ENCODE measurements at regions not wholly inside any gene's neighbourhood (a gene's known extent, or its start where the extent isn't known, plus 50 kb on each side); places are given as distances from the start of the nearest gene placed in this dataset.

DNA sequence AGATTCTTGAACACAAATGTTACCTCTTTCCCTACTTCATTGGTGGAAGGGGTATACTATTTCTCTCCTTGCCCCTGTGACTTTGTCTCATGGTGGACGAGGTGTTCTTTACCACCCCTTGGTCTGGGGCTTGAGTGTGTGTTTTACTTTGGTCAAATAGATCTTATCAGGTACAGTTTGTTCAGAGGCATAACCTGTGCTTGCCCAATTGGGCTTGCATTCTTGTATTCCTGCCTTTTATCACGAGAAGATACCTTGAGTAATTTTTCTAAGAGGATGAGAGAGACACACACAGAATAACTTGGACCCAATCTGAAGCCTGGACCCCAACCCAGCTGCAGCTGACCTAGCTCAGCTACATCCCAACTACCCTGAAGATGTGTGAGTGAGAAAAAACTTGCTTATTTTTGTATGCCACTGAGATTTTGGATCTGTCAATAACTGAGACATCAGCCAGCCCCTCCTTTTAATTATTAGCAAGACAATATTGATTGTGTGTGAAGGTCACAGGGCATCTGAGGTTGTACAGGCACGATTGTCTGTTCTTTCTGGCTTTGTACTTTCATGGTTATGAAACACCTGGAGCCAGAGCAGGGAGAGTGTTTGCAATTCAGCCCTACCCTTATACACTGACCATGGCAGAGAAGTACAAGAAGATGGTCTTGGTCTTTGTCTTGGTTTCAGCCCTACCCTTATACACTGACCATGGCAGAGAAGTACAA is 204.7 kb upstream of the SLC35B3 start:
- Histone ChIP-seq H4K20me1 (ENCODE audit: insufficient read depth, low read length) (no peaks in the 10 kb centered on the region), H3K27me3 (ENCODE audit: insufficient read depth, low read length) (no peaks in the 10 kb centered on the region), H3K36me3 (ENCODE audit: insufficient read depth, low read length) (no peaks in the 10 kb centered on the region), H3K4me1 (ENCODE audit: insufficient read depth, low read length) (no peaks in the 10 kb centered on the region), H2AFZ (ENCODE audit: low read depth, low read length) (no peak overlapping the region), H3K9ac (ENCODE audit: low read length) (no peak overlapping the region), H3K4me3 (ENCODE audit: insufficient read depth, low read depth, low read length) (no peak overlapping the region), H3K79me2 (ENCODE audit: insufficient read depth, low read length) (no peaks in the 10 kb centered on the region), H3K4me2 (ENCODE audit: low read length) (no peak overlapping the region), H3K9me3 (ENCODE audit: insufficient read depth, low read depth, low read length) (peaks cover 3% of the 10 kb centered on the region), H3K27ac (ENCODE audit: low read depth, low read length) (no peak overlapping the region)
- no peaks in the 10 kb centered on the region for H3K4me1 Mint-ChIP-seq (ENCODE audit: low read depth, unreplicated experiment)
- FAIRE-seq (no peak), DNase-seq (ENCODE audit: low read depth) (no peak)
- no peaks in the 10 kb centered on the region for H3K36me3 Mint-ChIP-seq (ENCODE audit: low read depth, unreplicated experiment)
- no peak for TF ChIP-seq EZH2 (IDR thresholded peaks at IDR 0.05; ENCODE audit: insufficient read depth, low read length)
- TF ChIP-seq, protein P1, sequence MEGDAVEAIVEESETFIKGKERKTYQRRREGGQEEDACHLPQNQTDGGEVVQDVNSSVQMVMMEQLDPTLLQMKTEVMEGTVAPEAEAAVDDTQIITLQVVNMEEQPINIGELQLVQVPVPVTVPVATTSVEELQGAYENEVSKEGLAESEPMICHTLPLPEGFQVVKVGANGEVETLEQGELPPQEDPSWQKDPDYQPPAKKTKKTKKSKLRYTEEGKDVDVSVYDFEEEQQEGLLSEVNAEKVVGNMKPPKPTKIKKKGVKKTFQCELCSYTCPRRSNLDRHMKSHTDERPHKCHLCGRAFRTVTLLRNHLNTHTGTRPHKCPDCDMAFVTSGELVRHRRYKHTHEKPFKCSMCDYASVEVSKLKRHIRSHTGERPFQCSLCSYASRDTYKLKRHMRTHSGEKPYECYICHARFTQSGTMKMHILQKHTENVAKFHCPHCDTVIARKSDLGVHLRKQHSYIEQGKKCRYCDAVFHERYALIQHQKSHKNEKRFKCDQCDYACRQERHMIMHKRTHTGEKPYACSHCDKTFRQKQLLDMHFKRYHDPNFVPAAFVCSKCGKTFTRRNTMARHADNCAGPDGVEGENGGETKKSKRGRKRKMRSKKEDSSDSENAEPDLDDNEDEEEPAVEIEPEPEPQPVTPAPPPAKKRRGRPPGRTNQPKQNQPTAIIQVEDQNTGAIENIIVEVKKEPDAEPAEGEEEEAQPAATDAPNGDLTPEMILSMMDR (IDR thresholded peaks at IDR 0.05; ENCODE audit: insufficient read depth, low read depth, low read length), result no peak
- H3K9me3 Mint-ChIP-seq (ENCODE audit: unreplicated experiment), result peaks cover 5% of the 10 kb centered on the region
- no peak overlapping the region for H3K4me3 Mint-ChIP-seq (ENCODE audit: unreplicated experiment)
- no peaks in the 10 kb centered on the region for H3K27me3 Mint-ChIP-seq (ENCODE audit: low read depth, unreplicated experiment)
- H3K27ac Mint-ChIP-seq (ENCODE audit: unreplicated experiment), result no peak overlapping the region

DNA sequence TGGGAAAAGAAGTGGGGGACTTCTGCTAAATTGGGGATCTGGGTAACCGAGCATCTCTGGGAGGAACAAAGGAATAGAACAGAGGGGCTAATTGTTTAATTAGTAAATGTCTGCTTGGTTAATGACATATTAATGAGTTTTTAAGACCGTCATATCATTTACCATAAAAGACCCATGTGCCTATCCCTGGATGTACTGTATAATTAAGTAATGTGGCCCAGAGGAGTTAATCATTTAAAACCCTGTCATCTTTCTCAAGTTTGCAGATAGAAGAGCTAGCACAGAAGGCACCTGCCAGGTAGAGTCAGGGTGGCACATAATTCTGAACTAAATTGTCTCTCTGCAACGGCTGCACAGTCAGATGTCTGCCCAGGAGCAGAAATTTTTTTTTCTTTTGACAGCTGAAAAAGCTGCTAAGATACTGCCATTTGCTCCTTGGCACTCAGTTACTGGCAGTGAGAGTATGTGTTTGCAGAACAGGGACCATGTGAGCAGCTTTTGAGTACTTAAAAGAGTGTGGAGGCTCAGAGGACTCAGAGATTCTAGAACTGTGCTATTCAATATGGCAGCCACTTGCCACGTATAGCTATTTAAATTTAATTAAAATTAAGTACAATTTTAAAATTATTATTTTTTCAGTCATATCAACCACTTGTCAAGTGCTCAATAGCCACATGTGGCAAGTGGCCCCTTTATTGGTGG is 202.7 kb upstream of the SLC35B3 start:
- no peak for DNase-seq (ENCODE audit: low read depth)
- no peak for TF ChIP-seq EZH2 (IDR thresholded peaks at IDR 0.05; ENCODE audit: insufficient read depth, low read length)

DNA sequence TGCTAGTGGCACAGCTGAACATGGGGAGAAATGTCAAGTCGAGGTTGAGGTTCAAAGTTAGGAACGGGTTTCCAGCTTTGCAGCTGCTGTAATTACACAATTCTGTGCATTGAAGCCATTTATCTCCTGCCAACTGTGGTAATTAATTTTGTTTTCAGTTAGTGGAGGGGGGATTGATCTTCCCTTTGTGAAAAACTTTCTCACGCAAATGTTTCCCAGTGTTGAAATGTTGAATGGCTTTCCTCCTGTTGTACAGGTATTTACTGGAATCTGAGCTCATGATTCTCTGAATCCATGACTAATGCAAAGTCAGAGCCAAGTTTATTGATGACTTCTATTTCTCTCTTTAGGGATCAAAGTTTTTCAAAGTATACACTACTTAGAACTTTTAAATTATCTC is 198.4 kb upstream of the SLC35B3 start:
- no peak for DNase-seq (ENCODE audit: low read depth)
- no peaks in the 10 kb centered on the region for H3K4me1 Mint-ChIP-seq (ENCODE audit: low read depth, unreplicated experiment)
- Histone ChIP-seq H2AFZ (ENCODE audit: low read depth, low read length) (no peak overlapping the region), H3K27me3 (ENCODE audit: insufficient read depth, low read length) (no peaks in the 10 kb centered on the region), H4K20me1 (ENCODE audit: insufficient read depth, low read length) (no peaks in the 10 kb centered on the region), H3K4me2 (ENCODE audit: low read length) (no peak overlapping the region), H3K9ac (ENCODE audit: low read length) (no peak overlapping the region), H3K27ac (ENCODE audit: low read depth, low read length) (no peak overlapping the region), H3K4me1 (ENCODE audit: insufficient read depth, low read length) (no peaks in the 10 kb centered on the region), H3K4me3 (ENCODE audit: insufficient read depth, low read depth, low read length) (no peak overlapping the region), H3K36me3 (ENCODE audit: insufficient read depth, low read length) (no peaks in the 10 kb centered on the region), H3K9me3 (ENCODE audit: insufficient read depth, low read depth, low read length) (no peaks in the 10 kb centered on the region), H3K79me2 (ENCODE audit: insufficient read depth, low read length) (no peaks in the 10 kb centered on the region)
- H3K4me3 Mint-ChIP-seq (ENCODE audit: unreplicated experiment), result no peak overlapping the region
- H3K36me3 Mint-ChIP-seq (ENCODE audit: low read depth, unreplicated experiment), result no peaks in the 10 kb centered on the region
- no peak for FAIRE-seq
- H3K27ac Mint-ChIP-seq (ENCODE audit: unreplicated experiment), result no peak overlapping the region
- H3K27me3 Mint-ChIP-seq (ENCODE audit: low read depth, unreplicated experiment), result no peaks in the 10 kb centered on the region
- H3K9me3 Mint-ChIP-seq (ENCODE audit: unreplicated experiment), result no peaks in the 10 kb centered on the region
- TF ChIP-seq EZH2 (IDR thresholded peaks at IDR 0.05; ENCODE audit: insufficient read depth, low read length), result no peak
- TF ChIP-seq, protein P1 (IDR thresholded peaks at IDR 0.05; ENCODE audit: insufficient read depth, low read depth, low read length), result no peak

More for the DNA sequence above, 202.7 kb upstream of the SLC35B3 start:
- Histone ChIP-seq H2AFZ (ENCODE audit: low read depth, low read length) (no peak overlapping the region), H3K9ac (ENCODE audit: low read length) (no peak overlapping the region), H4K20me1 (ENCODE audit: insufficient read depth, low read length) (no peaks in the 10 kb centered on the region), H3K4me1 (ENCODE audit: insufficient read depth, low read length) (no peaks in the 10 kb centered on the region), H3K9me3 (ENCODE audit: insufficient read depth, low read depth, low read length) (peaks cover 3% of the 10 kb centered on the region), H3K36me3 (ENCODE audit: insufficient read depth, low read length) (no peaks in the 10 kb centered on the region), H3K4me2 (ENCODE audit: low read length) (no peak overlapping the region), H3K79me2 (ENCODE audit: insufficient read depth, low read length) (no peaks in the 10 kb centered on the region), H3K27me3 (ENCODE audit: insufficient read depth, low read length) (no peaks in the 10 kb centered on the region), H3K27ac (ENCODE audit: low read depth, low read length) (no peak overlapping the region), H3K4me3 (ENCODE audit: insufficient read depth, low read depth, low read length) (no peak overlapping the region)
- Mint-ChIP-seq H3K9me3 (ENCODE audit: unreplicated experiment) (peaks cover 3% of the 10 kb centered on the region), H3K4me3 (ENCODE audit: unreplicated experiment) (no peak overlapping the region), H3K36me3 (ENCODE audit: low read depth, unreplicated experiment) (no peaks in the 10 kb centered on the region), H3K27ac (ENCODE audit: unreplicated experiment) (no peak overlapping the region), H3K27me3 (ENCODE audit: low read depth, unreplicated experiment) (no peaks in the 10 kb centered on the region), H3K4me1 (ENCODE audit: low read depth, unreplicated experiment) (no peaks in the 10 kb centered on the region)
- FAIRE-seq, result no peak
